HG03432 (cell line): ENCODE measurements at regions not wholly inside any gene's neighbourhood (a gene's known extent, or its start where the extent isn't known, plus 50 kb on each side); places are given as distances from the start of the nearest gene placed in this dataset.

Experiments
- ATAC-seq: cut with Tn5 transposase; IDR thresholded peaks from one replicate; pipeline ENCODE4 v1.9.1; 2021; ENCODE audit warnings: mild to moderate bottlenecking, moderate library complexity; ENCODE audit not compliant: unreplicated experiment

DNA sequence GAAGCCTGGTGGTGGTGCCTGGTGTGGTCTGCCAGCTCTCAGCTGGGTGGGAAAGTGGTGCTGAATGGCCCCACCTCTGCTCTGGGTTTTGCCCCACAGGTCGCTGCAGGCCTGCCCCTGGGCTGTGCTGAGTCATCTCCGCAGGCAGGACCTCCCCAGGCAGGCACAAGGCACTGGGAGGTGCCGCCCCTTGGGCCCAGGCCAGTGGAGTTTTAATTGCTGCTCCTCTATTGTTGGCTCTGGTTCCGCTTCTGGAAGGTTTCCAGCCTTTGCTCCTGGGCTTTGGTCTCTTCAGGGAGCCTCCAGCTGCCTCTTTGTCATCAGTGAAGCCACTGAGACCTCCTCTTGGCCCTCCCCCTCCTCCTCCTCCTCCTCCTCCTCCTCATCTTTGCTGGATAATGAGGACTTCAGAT lies 180.3 kb upstream of the GRB10 start:
- peak; percentile 78 for ATAC-seq

DNA sequence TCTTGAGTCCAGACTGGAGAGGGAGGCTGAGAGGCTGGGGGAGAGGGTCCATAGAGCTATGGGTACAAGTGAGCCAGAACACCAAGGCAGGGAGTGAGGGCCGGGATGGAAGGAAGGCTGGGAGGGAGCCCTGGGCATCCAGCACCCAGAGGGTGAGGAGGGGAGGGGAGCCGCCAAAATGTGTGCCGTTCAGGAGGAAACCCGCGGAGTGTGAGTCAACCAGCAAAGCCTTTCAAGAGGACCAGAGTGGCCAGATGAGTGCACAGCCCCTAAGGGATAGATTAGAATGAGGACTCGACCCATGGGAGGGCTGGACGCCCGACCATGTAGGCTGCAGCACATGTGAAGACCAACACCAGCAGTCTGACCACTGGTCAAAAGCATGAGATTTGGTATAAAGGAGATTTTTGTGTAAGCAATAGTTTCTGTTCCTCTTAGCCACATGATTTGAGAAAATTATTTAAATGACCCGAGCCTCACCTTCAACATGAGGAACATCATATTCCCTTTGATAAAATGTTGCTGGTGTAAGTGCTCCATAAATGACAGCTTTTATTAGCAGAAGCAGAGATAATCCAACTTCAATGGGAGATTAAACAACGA lies 179.7 kb upstream of the GRB10 start:
- peak; percentile 38 for ATAC-seq

DNA sequence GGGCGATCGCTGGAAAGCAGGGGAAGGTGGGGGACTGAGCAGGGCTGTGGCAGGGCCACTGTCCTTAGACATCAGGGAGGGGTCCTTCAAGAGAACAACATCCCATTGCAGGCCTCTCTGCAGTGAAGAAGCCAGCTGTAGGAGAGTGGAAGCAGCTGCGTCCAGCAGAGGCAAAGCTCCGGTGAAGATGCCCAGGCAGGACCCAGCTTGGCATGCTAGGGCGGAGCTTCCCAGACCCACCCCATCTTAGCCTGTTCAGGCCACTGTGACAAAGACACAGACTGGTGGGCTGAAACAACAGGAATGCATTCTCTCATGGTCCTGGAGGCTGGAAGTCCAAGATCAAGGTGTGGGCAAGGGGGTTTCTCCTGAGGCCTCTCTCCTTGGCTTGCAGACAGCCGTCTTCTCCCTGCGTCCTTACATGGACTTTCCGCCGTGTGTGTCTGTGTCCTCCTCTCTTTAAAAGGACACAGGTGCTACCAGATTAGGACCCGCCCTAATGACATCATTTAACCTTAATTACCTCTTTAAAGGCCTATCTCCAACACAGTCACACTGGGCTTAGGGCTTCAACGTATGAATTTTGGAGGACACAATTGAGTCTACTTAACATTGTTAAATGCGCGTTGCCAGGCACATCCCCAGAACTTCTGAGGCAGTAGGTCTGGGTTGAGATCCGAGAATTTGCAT lies 178.1 kb upstream of the GRB10 start:
- ATAC-seq = no peak

DNA sequence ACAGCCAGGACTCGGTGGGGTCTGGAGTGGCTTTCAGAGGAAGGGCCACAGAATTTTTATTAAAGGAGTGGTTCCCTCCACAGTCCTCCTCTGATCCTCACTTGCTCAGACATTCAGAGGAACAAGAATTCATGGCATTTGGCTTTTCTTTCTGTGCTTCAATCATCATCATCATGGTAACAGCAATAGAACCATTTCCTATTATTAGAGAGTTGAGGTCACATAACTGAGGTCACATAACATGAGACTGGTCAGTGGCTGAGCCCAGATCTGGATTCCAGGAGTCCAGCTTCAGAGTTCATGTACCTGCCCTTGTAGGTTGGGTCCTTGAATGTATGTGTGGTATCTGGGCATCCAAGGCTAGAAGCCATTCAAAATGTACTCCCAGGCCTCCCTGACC lies 177.3 kb upstream of the GRB10 start:
- no peak for ATAC-seq

DNA sequence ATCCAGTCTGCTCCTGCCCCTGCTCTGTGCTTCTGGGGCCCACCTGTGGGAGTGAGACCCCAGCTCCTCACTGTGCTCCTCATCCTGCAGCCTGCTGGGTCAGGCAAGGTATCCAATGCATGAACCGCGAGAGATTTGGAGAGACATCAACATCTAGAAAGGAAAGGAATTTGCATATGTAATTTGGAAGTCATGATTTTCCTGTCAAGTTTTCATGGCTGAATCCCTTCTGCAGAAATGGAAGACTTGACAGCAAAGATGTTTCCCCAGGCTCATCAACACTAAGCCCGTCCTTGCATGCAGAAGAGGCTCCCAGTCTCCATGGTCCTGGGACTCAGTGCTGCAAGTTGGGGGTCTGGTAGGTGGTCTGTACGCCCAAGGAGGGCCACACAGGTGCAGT lies 176.9 kb upstream of the GRB10 start:
- ATAC-seq = no peak

DNA sequence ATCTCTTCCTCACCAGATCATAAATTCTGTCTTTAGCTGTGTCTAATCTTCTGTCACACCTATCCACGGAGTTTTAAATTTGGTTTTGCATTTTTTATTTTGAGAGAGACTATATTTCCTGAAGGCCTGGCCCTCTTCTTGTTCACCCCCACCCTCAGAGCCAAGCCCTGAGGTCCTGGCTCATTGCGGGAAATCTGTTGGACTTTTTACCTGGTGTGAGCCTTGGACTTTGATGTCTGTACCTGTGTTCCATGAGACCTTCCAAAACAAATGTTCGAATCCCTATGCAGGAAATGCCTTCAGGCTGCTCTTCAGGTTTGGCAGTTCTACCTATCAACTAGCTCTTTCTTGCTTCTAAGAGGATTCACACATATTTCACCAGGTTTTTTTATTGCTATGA lies 175.2 kb upstream of the GRB10 start:
- no peak for ATAC-seq

DNA sequence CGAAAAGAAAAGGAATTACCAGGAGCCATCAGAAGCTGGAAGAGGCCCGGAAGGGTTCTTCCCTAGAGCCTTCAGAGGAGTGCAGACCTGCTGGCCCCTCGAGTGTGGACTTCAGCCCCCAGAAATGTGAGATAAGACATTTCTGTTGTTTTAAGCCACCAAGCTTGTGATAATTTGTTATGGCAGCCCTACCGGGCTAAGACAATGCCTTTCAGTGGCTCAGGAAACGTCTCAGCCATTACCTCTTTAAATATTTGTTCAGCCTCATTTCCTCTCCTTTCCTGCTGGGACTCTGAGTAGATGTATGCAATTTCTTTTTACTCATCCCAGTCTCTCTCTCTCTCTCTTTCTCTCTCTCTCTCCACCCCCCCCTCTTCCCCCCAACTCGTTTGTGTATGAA lies 174.7 kb upstream of the GRB10 start:
- no peak for ATAC-seq

DNA sequence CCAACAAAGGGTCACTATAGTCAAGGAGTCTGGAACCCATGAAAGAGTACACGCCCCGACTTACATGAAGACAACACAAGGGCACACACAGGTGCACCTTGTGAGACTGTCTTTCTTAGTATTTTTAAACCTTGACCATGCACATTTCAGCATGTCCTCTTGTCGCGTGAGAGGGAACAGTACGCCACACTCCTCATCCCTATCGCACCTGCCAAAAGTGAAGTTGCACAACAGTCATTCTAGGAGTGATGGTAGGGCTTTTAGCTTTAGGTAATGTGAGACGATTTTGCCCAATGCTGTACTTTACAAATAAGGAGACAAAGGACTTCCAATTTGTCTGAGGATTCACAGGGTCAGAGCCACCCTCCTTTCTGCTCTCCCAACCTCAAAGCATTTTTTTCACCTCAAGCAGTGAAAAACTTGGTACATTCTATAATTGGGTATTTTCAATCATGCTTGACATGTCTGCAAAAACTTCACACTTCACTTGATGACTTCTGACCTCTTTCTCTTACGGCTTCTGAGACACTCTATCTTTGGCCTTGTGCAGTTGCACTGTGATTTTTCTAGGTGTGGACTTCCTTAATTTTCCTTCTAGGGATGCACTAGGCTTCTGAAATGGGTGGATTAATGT lies 173.9 kb upstream of the GRB10 start:
- no peak for ATAC-seq

DNA sequence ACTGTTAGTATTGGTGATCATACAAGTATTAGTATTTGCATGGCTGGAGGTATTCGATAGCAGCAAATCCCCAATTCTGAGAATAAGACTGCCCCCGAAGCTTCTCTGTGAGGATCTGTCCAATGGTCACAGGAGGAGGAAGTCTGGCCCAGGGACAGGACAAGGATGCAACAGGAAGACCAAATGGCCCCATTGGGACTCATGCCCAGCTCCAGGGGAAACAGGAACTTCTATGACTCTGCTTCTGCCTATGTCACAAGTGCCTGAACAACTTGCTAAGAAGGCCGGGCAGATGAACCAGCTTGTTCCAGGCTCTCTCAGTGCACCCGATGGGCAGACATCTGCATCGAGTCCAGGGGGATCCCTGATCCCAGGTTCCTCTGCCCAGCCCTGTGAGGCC lies 172.0 kb upstream of the GRB10 start:
- ATAC-seq = no peak

DNA sequence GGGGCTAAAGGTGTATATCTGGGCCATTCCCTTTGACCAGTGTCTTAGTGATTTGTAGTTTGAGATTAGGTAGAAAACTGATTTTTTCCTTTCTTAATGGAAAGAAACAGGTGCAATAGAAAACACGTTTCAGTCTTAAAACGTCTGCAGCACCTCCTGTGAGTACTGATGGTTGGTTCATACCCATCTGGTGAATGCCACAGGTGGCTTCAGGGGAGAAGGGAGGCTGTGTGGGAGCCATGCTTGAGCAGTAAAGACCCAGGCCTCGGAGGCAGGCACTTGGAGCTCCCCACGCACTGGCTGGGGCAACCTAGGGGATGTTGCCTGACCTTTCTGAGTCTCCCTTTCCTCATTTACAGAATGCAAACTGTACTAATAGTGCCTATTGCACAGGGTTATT lies 171.5 kb upstream of the GRB10 start:
- ATAC-seq = no peak

DNA sequence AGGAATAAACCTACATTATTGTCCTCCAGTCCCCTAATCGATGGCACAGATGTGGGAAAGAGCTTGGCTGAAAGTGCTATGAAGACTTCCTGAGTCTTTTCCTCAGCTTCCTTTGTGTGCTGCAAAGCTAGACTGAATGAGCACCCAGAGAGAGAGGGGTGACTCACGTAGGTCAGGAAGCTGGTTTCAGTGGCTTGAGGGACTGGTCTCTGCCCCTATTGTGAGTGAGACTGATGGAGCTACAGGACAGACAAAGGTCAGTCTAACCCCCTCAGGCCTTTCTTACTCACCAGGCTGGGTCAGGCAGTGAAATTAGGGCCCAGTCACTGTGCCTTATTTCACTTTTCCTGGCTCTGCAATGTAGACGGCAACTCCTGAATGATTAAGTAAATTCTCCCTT lies 171.1 kb upstream of the GRB10 start:
- no peak for ATAC-seq

DNA sequence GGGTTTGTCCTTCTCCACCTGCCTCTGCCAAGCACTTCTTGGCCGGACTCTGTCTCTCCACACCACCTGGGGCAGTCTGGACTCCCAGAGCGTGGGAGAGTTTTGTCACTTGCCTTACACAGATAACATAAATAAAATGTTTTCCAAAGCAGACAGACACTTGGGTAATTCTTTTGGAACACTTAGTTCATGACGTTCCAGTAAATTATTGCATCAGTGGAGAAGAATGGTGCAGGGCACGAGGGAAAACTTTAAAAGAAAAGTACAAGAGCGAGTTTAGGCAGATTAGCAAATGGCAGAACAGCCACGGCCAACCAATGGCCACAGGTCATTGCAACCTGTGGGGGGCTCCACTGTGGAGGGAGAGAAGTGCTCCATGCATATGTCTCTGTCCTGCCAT lies 170.6 kb upstream of the GRB10 start:
- ATAC-seq = no peak

DNA sequence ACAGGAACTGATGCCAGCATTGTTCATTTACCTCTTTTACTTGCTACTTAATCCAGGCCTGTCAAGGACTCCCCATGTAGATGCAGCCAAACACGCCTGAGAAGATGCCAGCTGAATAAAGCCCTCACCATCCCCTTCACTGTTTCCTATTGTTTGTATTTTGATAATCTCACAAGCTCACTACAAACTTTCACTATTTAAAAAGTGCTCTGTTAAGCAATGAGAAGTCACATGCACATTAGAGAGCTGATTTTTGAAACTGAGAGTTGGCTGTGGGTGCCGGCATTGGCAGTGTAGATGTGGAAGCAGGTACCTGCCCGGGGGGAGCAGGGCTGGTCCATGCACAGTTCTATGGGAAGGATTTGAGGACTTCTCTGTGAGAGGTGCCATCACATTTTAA lies 169.8 kb upstream of the GRB10 start:
- no peak for ATAC-seq

DNA sequence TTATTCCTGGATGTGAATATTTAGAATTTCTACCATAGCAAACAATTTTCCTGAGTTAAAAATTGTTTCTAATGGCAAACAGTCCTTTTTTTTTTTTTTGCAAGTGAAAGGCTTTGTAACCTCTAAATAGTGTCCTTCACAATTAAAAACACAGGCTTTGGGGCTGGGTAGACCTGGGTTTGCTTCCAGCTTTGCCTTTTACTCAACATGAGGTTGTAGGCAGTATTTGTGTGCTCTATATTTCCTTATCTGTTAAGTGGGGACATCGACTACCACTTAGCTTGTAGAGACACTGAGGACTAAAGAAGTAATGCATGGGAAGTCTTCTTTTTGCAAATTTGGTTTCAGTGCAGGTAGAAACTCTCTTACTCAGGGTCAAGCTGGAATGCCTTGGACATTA lies 169.4 kb upstream of the GRB10 start:
- ATAC-seq = no peak

DNA sequence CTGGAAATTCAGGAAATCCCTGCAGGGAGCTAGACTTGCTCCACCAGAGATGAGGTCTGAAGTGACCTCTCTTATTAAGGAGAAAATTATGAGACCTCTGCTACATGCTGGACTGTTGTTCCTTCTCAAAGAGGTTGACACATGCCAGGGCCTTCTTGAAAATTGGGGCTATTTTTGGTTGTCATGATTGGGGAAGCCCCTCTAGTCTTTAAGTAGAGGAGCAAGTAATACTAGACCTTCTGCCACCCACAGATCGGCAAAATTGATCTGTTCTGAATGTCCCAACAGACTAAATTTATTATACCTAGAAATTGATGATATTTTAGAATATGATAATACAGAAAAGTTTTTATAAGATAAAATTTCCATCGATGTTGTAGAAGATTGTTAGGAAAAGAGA lies 160.8 kb upstream of the GRB10 start:
- ATAC-seq = no peak

DNA sequence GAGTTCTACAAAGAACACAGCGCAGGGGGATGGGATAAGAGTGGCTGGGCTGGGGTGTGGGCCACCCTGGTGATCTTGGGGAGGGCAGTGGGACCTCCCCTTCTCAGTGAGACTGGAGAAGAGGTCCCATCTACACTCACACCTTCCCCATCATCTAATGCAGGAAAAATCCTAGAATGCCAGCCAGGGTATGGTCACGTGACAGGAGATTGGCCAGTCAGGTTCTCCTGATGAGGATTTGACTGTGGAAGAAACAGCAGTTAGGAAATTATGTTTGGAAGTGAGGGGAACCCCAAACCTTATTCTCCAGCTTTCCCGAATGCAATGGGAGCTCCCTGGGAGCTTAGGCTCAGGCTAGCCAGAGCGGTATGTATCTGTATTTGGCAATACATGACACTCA lies 158.8 kb upstream of the GRB10 start:
- no peak for ATAC-seq

DNA sequence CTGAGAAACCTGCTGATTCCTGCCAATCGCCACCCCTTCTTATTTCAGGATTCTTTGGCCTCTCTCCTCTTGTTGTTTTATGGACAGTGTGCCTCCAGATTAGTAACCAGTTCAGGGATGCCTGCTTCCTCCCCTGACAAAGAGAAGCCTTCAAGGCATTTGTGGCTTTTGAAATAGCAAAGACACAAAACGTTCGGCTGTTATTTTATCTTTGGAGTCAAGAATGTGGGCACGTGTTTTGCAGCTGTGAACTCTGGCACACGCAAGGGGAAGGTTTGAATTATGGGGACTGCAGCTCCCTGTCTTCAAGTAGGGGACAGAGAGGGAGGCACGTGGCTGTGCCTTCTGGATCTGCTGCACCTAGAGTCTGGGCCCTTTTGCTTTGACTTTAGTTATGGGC lies 157.9 kb upstream of the GRB10 start:
- no peak for ATAC-seq

DNA sequence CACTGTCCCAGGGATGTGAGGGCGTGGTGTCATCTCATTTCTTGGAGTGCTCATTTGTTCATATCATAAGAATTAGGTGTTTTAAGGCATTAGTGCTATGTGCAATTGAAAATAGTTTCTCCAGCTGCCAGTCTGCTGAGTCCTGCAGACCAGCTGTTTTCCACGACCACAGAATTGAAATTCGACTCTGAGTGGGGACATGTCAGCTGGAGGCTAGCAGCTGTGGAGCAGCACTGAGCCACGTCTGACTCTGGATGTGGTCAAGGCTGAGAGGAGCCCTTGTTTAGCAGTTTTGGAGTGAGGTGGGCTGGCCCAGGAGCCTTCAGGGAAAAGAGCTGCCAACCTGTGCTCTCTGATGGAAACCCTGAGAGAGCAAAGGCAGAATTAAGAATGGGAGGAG lies 156.3 kb upstream of the GRB10 start:
- no peak for ATAC-seq

DNA sequence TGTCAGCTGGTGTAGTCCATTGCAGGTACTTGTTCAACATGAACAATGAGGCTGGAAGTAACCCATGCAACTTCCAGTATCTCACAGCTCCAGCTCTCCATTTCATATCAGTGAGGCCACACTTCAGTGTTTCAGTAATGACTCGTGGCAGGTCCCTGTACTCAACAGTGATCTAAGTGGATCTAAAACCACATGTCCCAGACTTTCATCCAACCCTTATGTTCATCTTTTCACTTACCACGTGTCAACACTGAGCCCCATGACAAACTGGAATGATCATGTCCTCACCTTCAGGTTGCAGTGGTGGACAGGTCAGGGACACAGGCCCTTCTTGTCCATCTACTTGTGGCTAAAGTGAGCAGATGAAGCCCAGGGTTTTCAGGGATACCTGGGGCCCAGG lies 155.0 kb upstream of the GRB10 start:
- no peak for ATAC-seq

DNA sequence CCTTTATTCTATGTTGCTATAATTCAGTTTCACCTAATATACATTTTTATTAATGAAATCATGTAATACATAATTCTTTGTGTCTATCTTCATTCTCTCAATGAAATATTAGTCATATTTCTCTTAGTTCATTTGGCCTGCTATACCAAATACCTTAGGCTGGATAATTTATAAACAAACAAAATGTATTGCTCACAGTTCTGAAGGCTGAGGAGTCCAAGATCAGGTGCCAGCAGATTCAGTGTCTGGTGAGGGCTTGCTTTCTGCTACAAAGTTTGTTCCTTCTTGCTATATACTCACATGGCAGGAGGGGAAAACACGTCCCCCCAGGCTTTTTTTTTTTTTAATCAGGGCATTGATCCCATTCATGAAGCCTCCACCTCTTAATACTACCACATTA lies 143.4 kb upstream of the GRB10 start:
- no peak for ATAC-seq

DNA sequence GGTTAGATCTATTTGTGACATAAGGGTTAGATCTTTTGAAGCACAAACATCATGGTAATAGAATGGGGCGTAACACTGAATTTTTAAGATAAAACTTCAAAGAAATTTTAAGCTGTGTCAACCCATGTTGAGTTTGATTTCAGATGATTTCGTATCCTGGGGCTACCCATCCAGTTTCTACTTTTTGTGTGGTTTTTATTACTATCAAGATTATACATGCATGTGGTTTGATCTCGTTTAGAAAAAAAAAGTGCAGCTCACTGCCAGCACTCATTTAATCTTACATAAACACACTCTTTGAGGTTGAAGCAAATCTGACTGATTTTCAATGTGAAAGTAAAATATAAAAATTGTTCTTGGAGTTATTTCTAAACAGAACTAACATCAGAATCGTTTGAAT lies 140.8 kb upstream of the GRB10 start:
- no peak for ATAC-seq

DNA sequence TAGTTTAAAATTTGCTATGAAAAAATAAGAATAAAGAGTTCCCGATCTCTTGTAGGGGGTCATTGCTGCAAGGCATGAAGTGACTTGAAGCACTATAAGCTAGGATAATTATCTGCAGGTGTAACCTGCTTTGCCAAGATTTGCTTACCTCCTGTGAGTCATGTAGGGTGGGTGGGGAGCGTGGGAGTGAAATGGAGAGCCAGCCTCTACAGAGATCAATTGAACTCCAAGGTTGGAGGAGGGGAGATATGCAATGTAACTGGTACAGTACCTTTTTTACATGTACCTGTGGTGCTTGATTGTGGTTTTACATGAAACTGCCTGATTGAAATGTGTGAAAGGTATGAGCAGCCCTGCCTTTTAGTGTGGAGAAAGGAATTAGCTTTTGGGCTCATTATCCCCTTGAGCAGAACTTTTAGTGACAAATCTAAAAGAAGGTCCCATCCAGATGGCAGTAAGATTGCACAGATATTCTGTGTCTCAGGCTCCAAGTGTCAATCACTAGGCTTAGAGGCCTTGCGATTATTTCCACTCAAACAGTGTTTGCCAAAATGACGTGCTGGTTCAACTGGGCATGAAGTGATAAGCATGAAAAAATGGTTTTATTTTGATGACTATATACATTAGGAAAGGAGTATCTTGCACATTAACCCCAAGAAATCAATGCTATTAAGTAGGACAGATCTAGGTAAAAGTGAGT lies 138.6 kb upstream of the GRB10 start:
- no peak for ATAC-seq
